Thyroid gland (tissue), 4 donors: ENCODE measurements at regions not wholly inside any gene's neighbourhood (a gene's known extent, or its start where the extent isn't known, plus 50 kb on each side); places are given as distances from the start of the nearest gene placed in this dataset.

ENCODE experiments used
- DNase-seq, 2 donors: peaks; one replicate each; pipeline ENCODE4 v3.0.0-alpha.2; 2019
- H3K27ac ChIP-seq, 3 donors: fragments of 200-600 bp; sonication (generic); 1 replicate in 2 of 3; 2 replicates in 1 of 3; pipeline ENCODE4 v1.5.1; 2016 to 2019; ENCODE audit warnings: mild to moderate bottlenecking in 1 of 3, moderate library complexity in 1 of 3
- H3K27me3 ChIP-seq: fragments of 200-600 bp; sonication (generic); one replicate; pipeline ENCODE4 v1.5.1; 2019
- H3K36me3 ChIP-seq, 2 donors: fragments of 200-600 bp; sonication (generic); one replicate each; pipeline ENCODE4 v1.5.1; 2016 to 2019
- H3K4me1 ChIP-seq, 2 donors: fragments of 200-600 bp; sonication (generic); one replicate each; pipeline ENCODE4 v1.5.1; 2017 to 2019
- H3K4me3 ChIP-seq, 3 donors: fragments of 200-600 bp; sonication (generic); replicated peaks in 1 of 3; 1 replicate in 2 of 3; 2 replicates in 1 of 3; pipeline ENCODE4 v1.5.1; 2016; ENCODE audit warnings: mild to moderate bottlenecking in 1 of 3
- H3K9me3 ChIP-seq: fragments of 200-600 bp; sonication (generic); one replicate; pipeline ENCODE4 v1.5.1; 2017
- CTCF ChIP-seq, 6 experiments: fragments of 200-600 bp in 3 of 6; fragments of 450-650 bp in 3 of 6; sonication (generic) in 3 of 6; IDR thresholded peaks; one replicate each; pipeline ENCODE4 v1.5.1; 2016 to 2019; ENCODE audit warnings: antibody characterized with exemption in 6 of 6, mild to moderate bottlenecking in 2 of 6, inconsistent platforms in 1 of 6, moderate library complexity in 1 of 6
- POLR2A ChIP-seq, 2 donors: fragments of 450-650 bp; IDR thresholded peaks; one replicate each; pipeline ENCODE4 v1.6.1; 2017; ENCODE audit warnings: antibody characterized with exemption in 2 of 2, mild to moderate bottlenecking in 2 of 2, moderate library complexity in 1 of 2
- WGBS, 2 donors: methylation state at CpG; one replicate each; pipeline ENCODE4 v1.1.5; 2017; 5-methylcytosine and 5-hydroxymethylcytosine counted together
- intact Hi-C: fragments of 100-400 bp; cut with DNase I; formaldehyde crosslinking; loops from one replicate; pipeline ENCODE4 v1.15.1; 2023

- H3K4me3 ChIP-seq = no peak overlapping the region
- H3K4me1 ChIP-seq = peaks cover 18 to 53% of the 10 kb centered on the region in 2 donors
- peak; percentile 79 to 80 for DNase-seq
- no peak for TF ChIP-seq POLR2A (IDR thresholded peaks at IDR 0.05)
- TF ChIP-seq CTCF (IDR thresholded peaks at IDR 0.05) = peak in 4 of 6 experiments; percentile 18 to 44 (median 31)
- H3K9me3 ChIP-seq = no peaks in the 10 kb centered on the region
- H3K27ac ChIP-seq = peak overlapping the region; percentile 79 to 92 (median 85)
- no peaks in the 10 kb centered on the region for H3K27me3 ChIP-seq
- intact Hi-C loops = no loop called here
- 28 to 36% methylated on average over 8 of the region's 8 CpGs for WGBS, 2 donors
- no peaks in the 10 kb centered on the region for H3K36me3 ChIP-seq
Observed at GRCh38 chr2:216792222-216793021, 67.4 kb downstream of the TNP1 start.

GRCh38 chr2:216791303-216791702 is 68.6 kb downstream of the TNP1 start:
- H3K9me3 ChIP-seq = no peaks in the 10 kb centered on the region
- H3K36me3 ChIP-seq = no peaks in the 10 kb centered on the region
- no peaks in the 10 kb centered on the region for H3K27me3 ChIP-seq
- WGBS, 2 donors = 78 to 81% methylated on average over 2 of the region's 2 CpGs
- TF ChIP-seq CTCF (IDR thresholded peaks at IDR 0.05) (no peak), POLR2A (IDR thresholded peaks at IDR 0.05) (no peak)
- H3K4me1 ChIP-seq = peaks cover 18 to 47% of the 10 kb centered on the region in 2 donors
- H3K4me3 ChIP-seq = no peak overlapping the region
- intact Hi-C loops = no loop called here
- DNase-seq = no peak
- peak overlapping the region; percentile 79 to 92 (median 85) for H3K27ac ChIP-seq

GRCh38 chr2:216789081-216789480 is 70.8 kb downstream of the TNP1 start:
- no peak for DNase-seq
- intact Hi-C loops = no loop called here
- H3K4me1 ChIP-seq = peaks cover 18 to 44% of the 10 kb centered on the region in 2 donors
- WGBS, 2 donors = 83 to 86% methylated on average over 5 of the region's 5 CpGs
- H3K9me3 ChIP-seq = no peaks in the 10 kb centered on the region
- peak overlapping the region in 1 of 3 donors; percentile 56 for H3K27ac ChIP-seq
- H3K4me3 ChIP-seq = no peak overlapping the region
- no peak for TF ChIP-seq POLR2A (IDR thresholded peaks at IDR 0.05)
- TF ChIP-seq CTCF (IDR thresholded peaks at IDR 0.05) = no peak
- H3K27me3 ChIP-seq = no peaks in the 10 kb centered on the region
- no peaks in the 10 kb centered on the region for H3K36me3 ChIP-seq

- intact Hi-C loops = no loop called here
- DNase-seq = no peak
- Histone ChIP-seq H3K4me3 (no peak overlapping the region), H3K27me3 (no peaks in the 10 kb centered on the region), H3K4me1 (peaks cover 14 to 42% of the 10 kb centered on the region in 2 donors), H3K9me3 (no peaks in the 10 kb centered on the region), H3K36me3 (no peaks in the 10 kb centered on the region), H3K27ac (no peak overlapping the region)
- 81 to 83% methylated on average over 7 of the region's 7 CpGs for WGBS, 2 donors
- TF ChIP-seq CTCF (IDR thresholded peaks at IDR 0.05) = no peak
- TF ChIP-seq POLR2A (IDR thresholded peaks at IDR 0.05) = no peak
Observed at GRCh38 chr2:216787851-216788540, 71.9 kb downstream of the TNP1 start.

GRCh38 chr2:216786676-216787075 is 73.2 kb downstream of the TNP1 start:
- intact Hi-C loops = no loop called here
- Histone ChIP-seq H3K9me3 (no peaks in the 10 kb centered on the region), H3K4me1 (peaks cover 3 to 28% of the 10 kb centered on the region in 2 donors), H3K4me3 (no peak overlapping the region), H3K27me3 (no peaks in the 10 kb centered on the region), H3K36me3 (no peaks in the 10 kb centered on the region), H3K27ac (no peak overlapping the region)
- 88 to 95% methylated on average over 9 of the region's 9 CpGs for WGBS, 2 donors
- no peak for DNase-seq
- no peak for TF ChIP-seq POLR2A (IDR thresholded peaks at IDR 0.05)
- TF ChIP-seq CTCF (IDR thresholded peaks at IDR 0.05) = no peak
